ENCODE measurements at regions not wholly inside any gene's neighbourhood (a gene's known extent, or its start where the extent isn't known, plus 50 kb on each side); places are given as distances from the start of the nearest gene placed in this dataset.

- no peak for TF ChIP-seq EP300 (IDR thresholded peaks at IDR 0.05)
- TF ChIP-seq CTCF (IDR thresholded peaks at IDR 0.05): no peak
These were observed 1556.6 kb downstream of the NCAM2 start for GRCh38 chr21:22554690-22555316.

All from suprapubic skin (tissue), 3 donors.